Natural killer cell (primary cell): ENCODE measurements at regions not wholly inside any gene's neighbourhood (a gene's known extent, or its start where the extent isn't known, plus 50 kb on each side); places are given as distances from the start of the nearest gene placed in this dataset.

Source experiments
- ATAC-seq, 3 donors: fragments of 150-1000 bp in 2 of 3; fragments of 200-7000 bp in 1 of 3; cut with Tn5 transposase; 1 replicate in 1 of 3; 2 replicates in 2 of 3; pipeline ENCODE4 v1.10.0; 2021; ENCODE audit warnings: mild to moderate bottlenecking in 2 of 3, moderate library complexity in 2 of 3
- DNase-seq, 2 donors: peaks; one replicate each; pipeline versions ENCODE4 v3.0.0 to v3.0.0-alpha.2; 2013 to 2021; ENCODE audit warnings: mixed read lengths in 1 of 2
- H3K27ac ChIP-seq: one replicate; pipeline ENCODE4 v1.5.1; 2013; ENCODE audit warnings: mild to moderate bottlenecking, low read length
- H3K27me3 ChIP-seq: one replicate; pipeline ENCODE4 v1.6.1; 2013; ENCODE audit warnings: low read length; ENCODE audit not compliant: control insufficient read depth, insufficient read depth
- H3K36me3 ChIP-seq: one replicate; pipeline ENCODE4 v1.6.1; 2013; ENCODE audit warnings: low read length; ENCODE audit not compliant: control insufficient read depth, insufficient read depth
- H3K4me1 ChIP-seq: one replicate; pipeline ENCODE4 v1.6.1; 2013; ENCODE audit warnings: low read length; ENCODE audit not compliant: control insufficient read depth, insufficient read depth
- H3K4me3 ChIP-seq: one replicate; pipeline ENCODE4 v1.5.1; 2013; ENCODE audit warnings: low read length
- H3K9me3 ChIP-seq: one replicate; pipeline ENCODE4 v1.6.1; 2013; ENCODE audit warnings: low read length; ENCODE audit not compliant: control insufficient read depth, insufficient read depth
- H3K27ac Mint-ChIP-seq, 2 donors: one replicate each; pipeline ENCODE4 v1.8.0; 2022; ENCODE audit warnings: mild to moderate bottlenecking in 2 of 2, mixed read lengths in 2 of 2, moderate library complexity in 1 of 2
- H3K27me3 Mint-ChIP-seq, 2 donors: one replicate each; pipeline ENCODE4 v1.8.0; 2022; ENCODE audit warnings: low read depth in 2 of 2, mixed read lengths in 2 of 2
- H3K36me3 Mint-ChIP-seq: one replicate; pipeline ENCODE4 v1.8.0; 2022; ENCODE audit warnings: mixed read lengths
- H3K4me1 Mint-ChIP-seq, 2 donors: one replicate each; pipeline ENCODE4 v1.8.0; 2022; ENCODE audit warnings: mixed read lengths in 2 of 2
- H3K4me3 Mint-ChIP-seq: one replicate; pipeline ENCODE4 v1.8.0; 2022; ENCODE audit warnings: mild to moderate bottlenecking, moderate library complexity, mixed read lengths
- H3K9me3 Mint-ChIP-seq, 2 donors: one replicate each; pipeline ENCODE4 v1.8.0; 2022; ENCODE audit warnings: mixed read lengths in 2 of 2
- CTCF ChIP-seq: fragments of 200-600 bp; IDR thresholded peaks from one replicate; pipeline ENCODE4 v1.8.0; 2022; ENCODE audit warnings: antibody characterized with exemption
- WGBS: methylation state at CpG from one replicate; pipeline ENCODE4 v1.1.7; 2013; ENCODE audit warnings: missing lambda C conversion rate; ENCODE audit not compliant: insufficient coverage; 5-methylcytosine and 5-hydroxymethylcytosine counted together
- intact Hi-C: fragments of 100-400 bp; cut with micrococcal nuclease; formaldehyde crosslinking; loops from one replicate; pipeline ENCODE4 v1.14.2; 2022

GRCh38 chr18:71887509-71887908 lies 656.6 kb downstream of the CBLN2 start:
- no peak overlapping the region for H3K4me3 ChIP-seq
- H3K36me3 Mint-ChIP-seq: peaks cover 7% of the 10 kb centered on the region
- intact Hi-C loops: no loop called here
- H3K27ac ChIP-seq: no peak overlapping the region
- H3K36me3 ChIP-seq: no peaks in the 10 kb centered on the region
- no peaks in the 10 kb centered on the region for H3K27me3 ChIP-seq
- no peak overlapping the region for H3K27ac Mint-ChIP-seq
- ATAC-seq (no peak), DNase-seq (no peak)
- no peak overlapping the region for H3K4me3 Mint-ChIP-seq
- H3K4me1 Mint-ChIP-seq: no peaks in the 10 kb centered on the region
- WGBS: 100% methylated on average over 1 of the region's 1 CpG
- no peak for TF ChIP-seq CTCF
- no peaks in the 10 kb centered on the region for H3K27me3 Mint-ChIP-seq
- peaks cover 13 to 14% of the 10 kb centered on the region in 2 donors for H3K9me3 Mint-ChIP-seq
- H3K9me3 ChIP-seq: no peaks in the 10 kb centered on the region
- no peaks in the 10 kb centered on the region for H3K4me1 ChIP-seq

- Mint-ChIP-seq H3K27me3 (no peaks in the 10 kb centered on the region), H3K4me3 (no peak overlapping the region), H3K4me1 (no peaks in the 10 kb centered on the region), H3K27ac (no peak overlapping the region), H3K36me3 (no peaks in the 10 kb centered on the region), H3K9me3 (peaks cover 13 to 18% of the 10 kb centered on the region in 2 donors)
- no peaks in the 10 kb centered on the region for H3K27me3 ChIP-seq
- H3K27ac ChIP-seq: no peak overlapping the region
- intact Hi-C loops: no loop called here
- H3K36me3 ChIP-seq: no peaks in the 10 kb centered on the region
- no peaks in the 10 kb centered on the region for H3K9me3 ChIP-seq
- no peak overlapping the region for H3K4me3 ChIP-seq
- ATAC-seq: no peak
- DNase-seq: no peak
- no peak for TF ChIP-seq CTCF
- 85% methylated on average over 4 of the region's 4 CpGs for WGBS
- H3K4me1 ChIP-seq: no peaks in the 10 kb centered on the region
Measured at GRCh38 chr18:71878226-71878625, 665.9 kb downstream of the CBLN2 start.

GRCh38 chr18:71873695-71874094 lies 670.4 kb downstream of the CBLN2 start:
- no peaks in the 10 kb centered on the region for H3K27me3 ChIP-seq
- Mint-ChIP-seq H3K36me3 (no peaks in the 10 kb centered on the region), H3K4me1 (no peaks in the 10 kb centered on the region), H3K27ac (no peak overlapping the region), H3K4me3 (no peak overlapping the region), H3K9me3 (peaks cover 21 to 22% of the 10 kb centered on the region in 2 donors), H3K27me3 (no peaks in the 10 kb centered on the region)
- intact Hi-C loops: no loop called here
- no peaks in the 10 kb centered on the region for H3K36me3 ChIP-seq
- no peaks in the 10 kb centered on the region for H3K9me3 ChIP-seq
- WGBS: 97% methylated on average over 4 of the region's 4 CpGs
- TF ChIP-seq CTCF: no peak
- no peaks in the 10 kb centered on the region for H3K4me1 ChIP-seq
- ATAC-seq: no peak
- DNase-seq: no peak
- no peak overlapping the region for H3K27ac ChIP-seq
- H3K4me3 ChIP-seq: no peak overlapping the region

GRCh38 chr18:71865888-71866287 lies 678.3 kb downstream of the CBLN2 start:
- H3K27ac ChIP-seq: no peak overlapping the region
- no peak overlapping the region for H3K4me3 Mint-ChIP-seq
- ATAC-seq: no peak
- no peaks in the 10 kb centered on the region for H3K36me3 ChIP-seq
- H3K27ac Mint-ChIP-seq: no peak overlapping the region
- H3K4me3 ChIP-seq: no peak overlapping the region
- intact Hi-C loops: no loop called here
- no peaks in the 10 kb centered on the region for H3K4me1 Mint-ChIP-seq
- H3K4me1 ChIP-seq: no peaks in the 10 kb centered on the region
- 89% methylated on average over 5 of the region's 5 CpGs for WGBS
- no peaks in the 10 kb centered on the region for H3K27me3 Mint-ChIP-seq
- H3K9me3 Mint-ChIP-seq: peaks cover 9 to 13% of the 10 kb centered on the region in 2 donors
- H3K9me3 ChIP-seq: peaks cover 3% of the 10 kb centered on the region
- no peak for DNase-seq
- peaks cover 6% of the 10 kb centered on the region for H3K36me3 Mint-ChIP-seq
- no peak for TF ChIP-seq CTCF
- H3K27me3 ChIP-seq: no peaks in the 10 kb centered on the region
